OCI-LY3 (cell line): ENCODE measurements at regions not wholly inside any gene's neighbourhood (a gene's known extent, or its start where the extent isn't known, plus 50 kb on each side); places are given as distances from the start of the nearest gene placed in this dataset.

Source experiments
- EZH2phosphoT487 ChIP-seq: fragments of 200-600 bp; shearing (Covaris generic); IDR thresholded peaks from 2 replicates; pipeline ENCODE4 v1.6.1; 2018; ENCODE audit warnings: antibody characterized with exemption, mixed run types, low read depth
- TF ChIP-seq, protein P1 (sequence below): fragments of 200-600, 300-600 bp; sonication (generic); IDR thresholded peaks from 2 replicates; pipeline ENCODE4 v1.5.1; 2014; ENCODE audit warnings: antibody characterized with exemption, low read length, low read depth

DNA sequence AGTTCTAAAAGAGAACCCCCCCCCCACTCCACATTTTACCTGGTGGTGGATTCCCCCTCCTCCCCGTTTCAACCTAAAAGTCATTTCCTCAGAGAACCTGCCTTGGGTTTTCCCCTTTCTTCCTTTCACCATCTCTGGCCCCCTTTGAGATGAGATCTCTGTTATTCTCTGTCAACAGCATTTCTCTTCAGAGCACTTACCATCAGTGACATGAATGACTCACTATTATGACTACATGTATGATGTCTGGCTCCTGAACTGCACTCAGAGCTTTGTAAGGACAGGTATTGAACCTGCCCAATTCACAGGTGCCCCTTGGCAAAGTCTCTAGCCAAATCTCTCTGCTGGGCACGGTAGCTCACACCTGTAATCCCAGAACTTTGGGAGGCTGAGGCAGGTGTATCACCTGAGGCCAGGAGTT lies 61.4 kb upstream of the JARID2 start:
- TF ChIP-seq, protein P1, sequence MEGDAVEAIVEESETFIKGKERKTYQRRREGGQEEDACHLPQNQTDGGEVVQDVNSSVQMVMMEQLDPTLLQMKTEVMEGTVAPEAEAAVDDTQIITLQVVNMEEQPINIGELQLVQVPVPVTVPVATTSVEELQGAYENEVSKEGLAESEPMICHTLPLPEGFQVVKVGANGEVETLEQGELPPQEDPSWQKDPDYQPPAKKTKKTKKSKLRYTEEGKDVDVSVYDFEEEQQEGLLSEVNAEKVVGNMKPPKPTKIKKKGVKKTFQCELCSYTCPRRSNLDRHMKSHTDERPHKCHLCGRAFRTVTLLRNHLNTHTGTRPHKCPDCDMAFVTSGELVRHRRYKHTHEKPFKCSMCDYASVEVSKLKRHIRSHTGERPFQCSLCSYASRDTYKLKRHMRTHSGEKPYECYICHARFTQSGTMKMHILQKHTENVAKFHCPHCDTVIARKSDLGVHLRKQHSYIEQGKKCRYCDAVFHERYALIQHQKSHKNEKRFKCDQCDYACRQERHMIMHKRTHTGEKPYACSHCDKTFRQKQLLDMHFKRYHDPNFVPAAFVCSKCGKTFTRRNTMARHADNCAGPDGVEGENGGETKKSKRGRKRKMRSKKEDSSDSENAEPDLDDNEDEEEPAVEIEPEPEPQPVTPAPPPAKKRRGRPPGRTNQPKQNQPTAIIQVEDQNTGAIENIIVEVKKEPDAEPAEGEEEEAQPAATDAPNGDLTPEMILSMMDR, result no peak
- no peak for TF ChIP-seq EZH2phosphoT487
